Limb (tissue), 2 donors: ENCODE measurements at regions not wholly inside any gene's neighbourhood (a gene's known extent, or its start where the extent isn't known, plus 50 kb on each side); places are given as distances from the start of the nearest gene placed in this dataset.
A peak's percentile ranks its signal among the peaks of the same experiment; 100 is the strongest.

Source experiments
- DNase-seq, 2 donors: peaks; one replicate each; pipeline ENCODE4 v3.0.0-alpha.2; 2016; ENCODE audit errors: extremely low spot score in 2 of 2

DNA sequence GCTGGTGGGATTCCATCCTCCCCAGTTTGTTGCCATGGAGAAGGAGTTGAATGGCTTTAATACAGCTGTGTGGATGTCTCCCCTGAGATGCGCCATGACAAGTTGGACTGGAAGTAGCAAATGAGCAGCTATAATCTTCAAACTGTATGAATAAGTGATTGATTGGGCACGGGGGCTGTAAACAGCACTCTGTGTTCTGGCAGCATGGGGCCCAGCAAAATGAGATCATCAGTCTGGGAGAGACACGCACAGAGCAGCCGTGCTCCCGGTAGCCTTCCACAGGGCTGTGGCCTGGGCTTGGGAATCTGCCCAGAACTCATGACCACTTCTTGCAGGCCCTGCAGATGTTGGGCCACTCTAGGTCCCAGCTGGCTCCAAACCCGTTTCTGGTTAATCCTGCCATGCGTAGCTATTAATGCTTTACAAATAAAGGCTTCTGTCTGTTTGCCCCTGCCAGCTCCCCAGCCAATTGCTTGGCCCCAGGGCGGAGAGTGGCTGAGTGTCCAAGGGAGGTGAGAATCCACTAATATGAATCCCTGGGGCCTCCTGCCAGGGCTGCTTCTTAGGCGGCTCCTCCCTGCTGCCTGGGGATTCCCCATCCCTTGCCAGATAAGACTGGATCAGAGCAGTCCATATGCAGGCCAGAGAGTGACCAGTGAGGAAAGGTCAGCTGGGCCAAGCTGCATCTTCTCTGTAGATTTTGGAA is 642.9 kb downstream of the AJAP1 start:
- DNase-seq, result peak; percentile 58 to 65

DNA sequence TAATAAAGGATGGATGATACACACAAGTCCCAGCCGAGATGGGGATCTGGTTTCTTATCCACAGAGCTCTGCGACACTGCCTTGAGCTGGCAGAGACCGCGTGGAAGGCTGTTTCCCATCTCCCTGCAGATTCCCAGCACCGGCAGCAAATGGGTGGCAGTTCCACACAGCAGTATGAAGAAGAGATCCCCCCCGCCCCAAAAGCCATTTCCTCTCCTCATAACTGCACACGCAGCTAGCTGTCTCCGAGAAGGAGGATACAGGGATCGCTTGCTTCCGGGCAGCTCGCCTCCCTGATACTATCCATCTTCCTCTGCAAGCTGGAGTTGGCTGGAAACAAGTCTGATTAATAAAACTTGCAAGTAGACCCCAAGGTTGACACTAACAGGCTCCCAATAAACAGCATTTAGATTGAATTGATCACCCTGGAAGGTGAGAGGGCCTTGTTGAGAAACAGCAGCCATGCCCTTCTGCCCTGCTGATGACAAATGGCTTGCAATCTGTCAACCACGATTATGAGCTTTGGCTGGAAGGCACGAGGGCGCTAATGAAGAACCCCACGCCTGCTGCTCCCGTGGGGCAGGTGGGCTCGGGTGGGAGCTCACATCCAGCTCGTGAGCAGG is 642.3 kb downstream of the AJAP1 start:
- no peak for DNase-seq

DNA sequence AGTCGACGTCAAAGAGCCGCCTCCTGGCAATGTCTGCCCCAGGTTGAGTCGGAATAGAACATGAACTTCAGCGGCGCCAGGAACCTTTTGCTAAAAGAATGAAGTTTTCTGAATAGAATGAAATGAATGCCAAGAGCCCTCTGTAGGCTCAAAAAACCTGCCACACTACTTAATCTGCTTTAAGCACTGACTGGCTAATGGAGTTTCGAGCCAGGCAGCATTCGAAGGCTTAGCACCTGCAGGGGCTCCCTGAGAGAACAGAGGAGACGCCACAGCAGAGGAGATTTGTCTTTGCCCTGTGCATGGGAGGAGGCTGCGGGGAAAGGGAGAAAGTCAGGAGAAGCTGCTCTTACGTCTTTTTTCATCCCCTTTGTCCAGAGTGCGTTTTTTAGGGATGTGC is 641.7 kb downstream of the AJAP1 start:
- DNase-seq, result no peak

DNA sequence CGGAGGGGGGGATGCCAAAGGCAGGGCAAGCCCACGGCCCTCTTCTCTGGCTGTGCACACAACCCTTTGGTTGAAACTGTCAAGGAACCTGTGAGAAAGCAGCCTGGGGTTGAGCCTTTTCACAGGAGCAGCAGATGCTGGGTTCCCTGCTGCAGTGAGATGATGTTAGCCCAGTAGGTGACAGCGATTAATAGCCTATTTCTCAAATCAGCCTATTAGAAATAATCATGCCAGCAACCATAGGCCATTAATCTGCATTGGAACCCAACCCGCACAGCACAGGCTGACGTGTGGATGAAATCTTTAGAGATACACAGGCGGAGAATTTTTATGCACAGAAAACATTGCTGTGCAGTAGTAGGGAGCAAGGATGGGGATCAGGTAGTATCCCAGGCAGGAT is 637.5 kb downstream of the AJAP1 start:
- DNase-seq, result no peak

DNA sequence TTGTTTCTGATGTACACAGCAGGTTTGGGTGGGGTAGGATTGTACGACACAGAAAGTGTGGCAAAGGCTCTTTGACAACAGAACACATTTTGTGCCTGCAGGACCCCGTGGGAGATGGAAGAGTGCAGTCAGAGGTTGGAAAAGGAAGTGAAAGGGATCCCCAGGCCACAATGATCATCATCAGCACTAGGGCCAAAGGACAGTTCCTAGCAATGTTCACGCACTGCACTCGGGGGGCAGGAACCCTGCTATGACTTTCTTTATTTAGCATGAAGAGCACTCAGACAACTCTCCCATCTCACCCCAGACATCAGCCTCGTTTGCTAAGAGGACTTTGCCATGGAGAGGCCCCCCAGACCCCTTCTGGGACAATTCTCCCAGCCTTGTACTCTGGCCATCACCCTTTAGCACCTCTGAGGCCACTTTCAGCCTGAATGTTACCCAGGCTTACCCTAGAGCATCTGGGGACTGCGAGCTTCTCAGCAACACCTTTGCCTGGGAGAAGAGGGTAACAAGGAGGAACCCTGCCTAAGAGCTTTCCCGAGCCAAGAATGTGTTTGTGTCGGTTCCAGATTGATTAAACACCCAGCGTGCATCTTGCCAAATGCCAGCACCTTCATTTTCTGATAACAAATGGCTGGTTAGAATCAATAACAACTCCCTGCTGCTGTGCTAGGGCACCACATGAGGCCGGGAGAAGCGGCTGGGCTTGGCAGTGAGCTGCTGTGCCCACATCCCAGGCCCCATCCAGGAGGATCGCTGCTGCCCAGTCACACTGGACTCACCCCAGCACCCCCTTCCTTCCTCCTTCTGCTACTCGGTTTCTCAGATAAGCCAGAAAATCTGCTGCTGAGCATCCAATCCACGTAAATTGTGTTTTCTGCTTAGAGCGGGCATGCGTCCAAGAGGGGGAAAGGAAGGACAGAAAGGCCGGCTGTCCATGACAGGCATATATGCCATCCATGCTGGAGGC is 633.1 kb downstream of the AJAP1 start:
- no peak for DNase-seq

DNA sequence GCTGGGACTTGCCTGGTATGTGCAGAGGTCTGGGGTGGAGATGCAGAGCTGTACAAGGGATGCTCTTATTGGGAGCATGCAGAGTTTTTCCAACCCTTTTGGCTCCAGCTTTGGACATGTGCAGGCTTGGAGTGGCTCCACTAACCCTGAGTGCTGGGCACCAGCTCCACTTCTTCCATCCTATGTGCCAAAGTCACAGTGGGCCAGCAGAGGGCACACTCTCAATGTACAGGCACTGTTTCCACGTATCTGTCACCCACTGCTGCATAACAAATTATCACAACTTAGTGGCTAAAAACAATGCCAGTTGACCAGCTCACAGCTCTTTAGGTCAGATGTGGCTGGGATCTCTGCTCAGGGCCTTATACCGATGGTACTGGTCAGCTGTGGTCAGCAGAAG is 631.8 kb downstream of the AJAP1 start:
- no peak for DNase-seq

DNA sequence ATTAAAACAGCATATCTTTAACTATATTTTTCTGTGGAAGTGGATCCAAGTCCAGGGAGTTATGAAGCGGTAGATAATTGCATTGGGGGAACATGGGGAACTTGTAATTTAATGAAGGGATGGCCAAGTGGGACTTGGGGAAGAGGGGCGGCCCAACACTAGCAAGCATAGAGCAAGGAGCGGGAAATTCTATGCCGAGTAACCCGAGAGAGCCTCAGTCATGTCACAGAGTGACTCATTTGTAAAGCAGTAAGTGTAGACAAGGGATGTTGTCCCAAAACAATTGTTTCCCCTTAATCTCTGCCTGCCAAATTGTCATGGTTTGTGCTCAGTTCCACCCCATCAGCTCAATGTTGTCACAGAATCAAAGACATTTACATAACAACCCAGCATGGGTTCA is 620.1 kb downstream of the AJAP1 start:
- no peak for DNase-seq

DNA sequence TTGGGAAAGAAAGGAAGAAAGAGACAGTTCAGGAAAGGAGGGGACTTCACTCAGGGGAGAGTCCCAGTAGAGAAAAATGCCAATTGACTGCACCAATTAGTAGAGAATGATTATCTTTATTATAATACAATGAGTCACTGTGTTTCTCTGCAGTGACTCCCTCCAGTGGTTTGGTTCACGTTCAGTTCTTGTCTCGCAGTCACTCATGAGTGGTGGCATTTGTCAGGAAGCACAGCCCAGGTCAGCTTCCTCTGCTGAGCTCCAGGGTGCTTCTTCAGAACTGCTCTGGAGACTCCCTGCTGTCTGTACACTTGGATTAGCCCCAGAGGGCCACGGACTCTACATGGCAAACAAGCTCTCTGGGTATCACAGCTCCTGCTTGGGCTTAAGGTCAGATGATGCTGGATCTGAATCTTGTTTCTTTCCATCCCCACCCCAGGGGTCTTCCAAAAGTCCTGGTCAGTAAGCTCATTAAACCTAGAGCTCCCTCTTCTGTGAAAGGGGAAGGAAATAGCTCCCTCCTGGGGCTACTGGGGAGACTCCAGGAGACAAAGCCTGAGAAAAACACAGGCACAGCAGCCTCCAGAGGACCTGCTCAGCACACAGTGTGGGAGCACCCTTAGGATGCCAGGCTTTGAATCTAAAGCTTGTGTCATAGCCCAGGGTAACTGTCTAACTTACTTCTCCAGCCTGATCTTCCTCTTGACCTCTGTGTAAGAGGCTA is 619.0 kb downstream of the AJAP1 start:
- DNase-seq, result no peak

DNA sequence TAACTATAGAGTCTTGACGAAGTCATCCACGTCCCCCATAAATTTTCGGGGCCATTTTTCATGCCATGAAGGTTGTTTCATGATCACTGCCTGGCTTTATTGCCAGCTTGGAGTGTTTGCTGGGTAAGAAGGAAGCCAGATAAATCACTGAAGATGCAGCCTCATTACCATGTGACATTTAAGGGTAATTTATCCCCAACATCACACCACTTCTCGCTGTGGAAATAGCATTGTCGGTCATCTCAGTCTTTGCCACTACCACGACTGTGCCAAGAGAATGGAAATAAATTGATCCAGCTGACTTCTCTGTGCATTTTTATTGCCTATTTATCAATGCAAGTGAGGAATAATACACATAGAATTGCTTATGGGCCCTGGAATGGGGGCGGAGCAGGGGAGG is 617.9 kb downstream of the AJAP1 start:
- no peak for DNase-seq

DNA sequence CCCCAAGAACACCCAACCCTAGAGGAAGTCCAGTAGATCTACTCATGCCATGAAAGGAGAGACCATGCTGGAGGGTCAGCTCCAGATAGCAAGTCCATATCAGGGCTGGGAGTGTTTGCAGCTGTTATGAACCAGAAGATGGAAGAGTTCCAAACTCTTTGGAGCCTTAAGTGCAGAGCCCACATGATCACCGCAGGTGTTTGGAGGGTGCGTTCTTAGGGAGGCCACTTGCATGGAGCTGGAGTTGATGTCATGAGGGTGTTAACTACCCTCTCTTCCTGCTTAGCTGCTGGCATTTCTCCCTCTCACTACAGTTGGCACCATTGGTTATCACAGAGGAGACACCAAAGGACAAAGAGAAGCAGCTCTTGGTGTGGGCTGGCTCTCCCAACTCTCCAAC is 616.9 kb downstream of the AJAP1 start:
- DNase-seq, result peak in 1 of 2 donors; percentile 7

DNA sequence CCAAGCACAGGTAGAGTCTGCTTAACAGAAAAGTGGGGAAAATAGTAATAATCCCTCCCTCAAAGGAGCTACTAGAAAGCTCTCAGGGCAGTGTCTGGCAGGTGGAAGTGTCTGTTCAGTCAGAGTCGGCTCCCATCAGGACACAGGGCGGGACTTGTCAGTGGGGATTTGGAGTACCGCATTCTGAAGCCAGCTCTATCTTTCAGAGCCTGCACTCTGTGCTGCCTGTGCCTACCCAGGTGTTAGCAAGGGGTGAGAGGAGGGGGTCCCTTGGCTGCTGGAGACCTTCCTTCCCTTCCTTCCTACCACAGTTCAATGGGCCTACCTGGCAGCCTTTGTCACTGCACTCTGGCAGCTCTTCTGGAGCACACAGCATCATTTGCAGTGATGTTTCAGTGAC is 615.5 kb downstream of the AJAP1 start:
- peak in 1 of 2 donors; percentile 6 for DNase-seq

DNA sequence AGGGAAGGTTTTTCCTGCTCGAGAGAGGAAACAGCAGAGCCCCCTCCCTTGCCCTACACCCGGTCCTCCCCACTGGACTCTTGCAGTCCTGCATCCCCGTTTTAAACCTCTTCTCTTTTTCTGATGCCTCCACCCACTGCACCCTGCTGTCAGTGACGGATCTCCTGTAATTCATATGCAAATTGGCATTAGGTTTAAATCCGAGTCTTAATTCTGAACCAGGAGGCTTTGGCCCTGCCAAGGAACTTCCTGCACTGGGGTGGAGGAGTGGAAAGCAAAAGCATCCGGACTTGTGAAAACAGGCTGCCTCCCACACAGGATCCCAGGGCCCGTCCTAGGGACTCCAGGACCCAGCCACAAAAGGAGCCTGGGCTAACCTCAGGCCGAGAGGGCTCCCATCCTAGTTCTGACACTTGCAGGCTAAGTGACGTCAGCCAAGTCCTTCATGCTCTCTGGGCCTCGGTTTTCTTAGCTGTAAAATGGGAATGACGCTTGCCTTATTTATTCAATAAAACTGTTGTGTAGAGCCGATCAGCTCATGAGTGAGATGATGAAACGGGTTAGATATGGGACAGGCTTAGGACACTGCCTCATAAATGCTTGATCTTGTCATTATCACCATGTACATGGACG is 613.3 kb downstream of the AJAP1 start:
- peak in 1 of 2 donors; percentile 27 for DNase-seq

DNA sequence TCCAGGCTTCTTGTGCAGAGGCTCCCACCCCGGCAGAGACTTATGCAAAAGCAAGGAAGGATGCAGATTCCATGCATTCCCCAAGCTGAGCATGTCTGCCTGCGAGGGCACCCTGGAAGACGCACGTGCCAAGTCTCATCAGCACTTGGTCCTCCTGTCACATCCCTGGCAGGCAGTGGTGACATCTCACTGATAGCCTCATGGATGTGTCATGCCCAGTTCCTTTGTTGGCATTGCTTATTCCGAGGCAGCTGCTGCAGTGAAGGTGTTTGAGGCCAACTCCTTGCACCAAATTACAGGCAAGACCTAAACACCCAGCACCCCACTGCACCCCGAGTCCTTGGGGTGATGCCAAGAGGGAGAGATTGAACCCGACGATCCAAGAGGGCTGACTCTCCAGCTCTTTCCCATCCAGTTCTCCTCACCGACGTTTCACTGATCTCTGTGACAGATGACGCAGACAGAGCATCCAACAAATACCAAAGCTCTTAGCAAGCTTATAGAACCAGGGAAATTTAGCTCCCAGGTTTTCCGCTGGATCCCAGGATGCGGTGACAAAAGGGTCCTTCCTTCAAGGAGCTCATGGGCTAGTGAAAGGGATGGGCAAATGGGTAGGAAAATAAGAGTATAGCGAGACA is 611.1 kb downstream of the AJAP1 start:
- DNase-seq, result peak in 1 of 2 donors; percentile 18

DNA sequence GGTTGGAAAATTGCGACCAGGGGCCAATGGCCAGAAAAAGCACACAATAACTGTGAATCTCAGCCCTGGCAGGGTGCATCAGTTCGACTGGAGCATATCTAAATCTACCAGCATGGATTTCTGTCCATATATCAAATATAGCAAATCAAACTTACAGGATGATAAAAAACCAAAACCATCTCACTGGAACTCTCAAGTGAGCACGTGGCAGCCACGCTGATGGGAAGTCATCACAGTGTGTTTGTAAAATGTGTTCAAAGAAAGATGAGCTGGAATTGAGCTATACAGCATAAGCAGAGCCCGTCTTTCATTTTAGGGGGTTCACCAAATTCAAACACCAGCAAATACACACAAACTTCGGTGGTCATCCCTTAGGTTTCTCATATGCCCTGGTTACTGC is 610.1 kb downstream of the AJAP1 start:
- no peak for DNase-seq

DNA sequence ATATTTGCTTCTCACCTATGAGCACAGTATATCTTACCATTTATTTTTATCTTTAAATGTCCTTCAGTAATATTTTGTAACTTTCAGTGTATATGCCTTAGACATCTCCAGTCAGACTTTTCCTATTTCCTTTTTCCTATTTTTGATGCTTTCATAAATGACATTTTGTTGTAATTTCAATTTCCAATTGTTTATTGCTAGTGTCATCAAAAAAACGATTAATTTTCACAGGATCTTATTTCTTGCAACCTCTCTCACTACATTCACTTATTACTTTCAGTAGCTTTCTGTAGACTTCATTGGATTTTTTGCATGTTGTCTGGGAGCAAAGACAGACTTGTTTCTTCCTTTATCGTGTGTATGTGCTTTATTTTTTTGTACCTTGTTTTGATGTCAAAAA is 602.4 kb downstream of the AJAP1 start:
- no peak for DNase-seq

DNA sequence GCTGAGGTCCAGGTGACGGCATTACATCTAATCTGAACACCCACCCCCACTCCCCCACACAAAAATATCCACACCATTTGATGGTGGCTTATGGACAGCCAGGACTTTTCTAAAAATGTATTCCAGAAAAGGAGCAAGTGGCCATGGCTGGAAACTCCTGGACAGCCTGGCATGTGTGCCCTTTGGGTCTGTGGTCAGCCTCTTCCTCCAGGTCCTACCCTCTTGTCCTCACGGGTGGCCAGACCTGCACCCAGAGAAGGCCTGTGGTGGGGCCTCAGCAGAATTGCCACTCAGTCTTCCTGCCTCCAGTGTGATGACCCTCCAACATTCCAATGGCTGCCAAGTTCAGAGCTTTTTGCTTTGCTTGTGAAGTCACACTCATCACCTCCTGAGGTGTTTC is 600.6 kb downstream of the AJAP1 start:
- DNase-seq, result peak in 1 of 2 donors; percentile 3

DNA sequence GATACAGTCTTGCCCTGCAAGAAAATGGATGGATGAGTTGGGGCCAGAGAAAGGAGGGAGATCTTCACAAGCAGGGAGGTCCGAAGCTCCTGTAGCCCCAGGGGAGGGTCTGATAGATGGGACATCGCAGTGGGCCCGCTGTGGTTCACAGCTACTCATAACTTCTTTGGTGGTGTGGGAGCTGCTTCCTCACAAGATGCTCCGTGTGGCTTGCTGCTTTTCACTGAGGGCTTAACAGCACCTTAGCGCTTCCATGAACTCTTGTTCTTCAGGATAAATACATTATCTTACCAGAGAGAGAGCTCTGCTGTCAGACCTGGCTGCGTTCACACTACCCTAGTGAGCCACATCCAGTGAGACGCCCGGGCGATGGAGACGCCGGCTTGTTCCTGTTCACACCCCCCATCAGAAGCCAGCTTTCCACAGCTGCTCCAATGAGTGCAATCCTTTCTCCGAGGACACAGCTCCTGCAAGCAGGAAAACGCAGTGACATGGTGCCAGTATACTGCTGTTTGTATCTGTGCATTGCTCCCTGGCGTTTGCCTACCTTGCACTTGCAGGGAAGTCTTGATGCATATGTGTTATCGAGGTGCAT is 599.8 kb downstream of the AJAP1 start:
- peak in 1 of 2 donors; percentile 9 for DNase-seq

DNA sequence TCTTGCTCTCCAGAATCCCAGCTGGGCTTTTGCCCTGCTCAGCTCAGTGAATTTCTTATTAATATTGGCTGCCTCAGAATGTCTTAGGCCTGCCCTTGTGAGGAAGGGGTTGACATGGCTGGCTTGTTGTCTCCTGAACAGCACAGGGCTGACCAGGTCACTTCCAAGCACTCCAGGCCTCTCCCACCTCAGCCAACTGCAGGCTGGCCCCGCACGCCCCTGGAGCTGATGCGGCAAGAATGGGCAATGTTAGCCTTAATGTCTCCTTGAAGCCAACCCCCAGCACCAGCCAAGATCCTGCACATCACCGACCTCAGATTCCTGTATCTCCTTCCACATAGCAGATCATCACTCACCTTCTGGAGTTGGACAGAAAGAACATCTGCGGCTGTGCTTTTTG is 598.6 kb downstream of the AJAP1 start:
- peak in 1 of 2 donors; percentile 5 for DNase-seq

DNA sequence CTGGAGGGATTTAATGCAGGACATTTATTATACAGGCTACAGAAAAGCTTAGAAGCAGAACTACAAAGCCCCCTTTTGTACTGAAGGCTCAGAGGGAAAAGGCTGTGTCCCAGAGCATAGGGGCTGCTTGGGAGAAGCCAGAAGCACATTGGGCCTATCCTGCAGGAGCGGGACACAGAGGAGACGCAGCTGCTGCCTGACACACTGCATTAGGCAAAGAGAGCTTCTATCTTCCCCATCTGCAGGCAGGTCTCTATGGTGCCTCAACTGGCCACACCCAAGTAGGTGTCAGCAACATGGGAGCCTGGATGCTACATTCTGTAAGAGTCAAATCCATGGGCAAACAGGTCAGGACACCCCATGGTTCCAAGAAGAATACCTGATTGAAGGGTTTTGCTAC is 595.9 kb downstream of the AJAP1 start:
- peak in 1 of 2 donors; percentile 5 for DNase-seq

DNA sequence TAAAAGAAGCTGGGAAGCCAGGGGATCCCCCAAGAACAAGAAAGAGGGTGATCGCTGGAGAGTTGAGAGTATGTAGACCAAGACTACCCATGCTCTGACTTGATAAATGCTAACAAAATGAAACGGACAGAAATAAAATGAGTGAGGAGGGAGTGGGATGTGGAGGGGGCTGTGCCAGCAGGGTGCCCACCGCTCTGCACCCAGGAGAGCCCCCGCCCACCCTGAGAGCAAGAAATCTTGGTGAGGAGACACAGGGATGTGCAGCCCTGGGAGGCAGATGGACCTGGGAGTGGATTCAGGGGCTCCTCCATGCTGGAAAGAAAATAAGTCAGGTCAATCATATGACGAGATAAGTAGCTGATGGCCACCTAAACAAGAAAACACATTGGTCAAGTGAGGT is 590.9 kb downstream of the AJAP1 start:
- DNase-seq, result no peak
